Sigmoid colon (tissue), 3 donors: ENCODE measurements at regions not wholly inside any gene's neighbourhood (a gene's known extent, or its start where the extent isn't known, plus 50 kb on each side); places are given as distances from the start of the nearest gene placed in this dataset.

Experiments
- CTCF ChIP-seq, 4 experiments: fragments of 450-650 bp in 3 of 4; fragments of 200-600 bp in 1 of 4; IDR thresholded peaks; one replicate each; pipeline ENCODE4 v1.5.1; 2016 to 2019; ENCODE audit warnings: antibody characterized with exemption in 4 of 4, mild to moderate bottlenecking in 3 of 4, moderate library complexity in 2 of 4
- POLR2A ChIP-seq, 2 donors: fragments of 450-650 bp; IDR thresholded peaks; one replicate each; pipeline ENCODE4 v1.6.1; 2016; ENCODE audit warnings: antibody characterized with exemption in 2 of 2, mild to moderate bottlenecking in 2 of 2, moderate library complexity in 2 of 2

- TF ChIP-seq POLR2A (IDR thresholded peaks at IDR 0.05), result no peak
- no peak for TF ChIP-seq CTCF (IDR thresholded peaks at IDR 0.05)
Measured at GRCh38 chr6:169337886-169338445, 84.3 kb upstream of the THBS2 start.
